Keratinocyte (primary cell): ENCODE measurements at regions not wholly inside any gene's neighbourhood (a gene's known extent, or its start where the extent isn't known, plus 50 kb on each side); places are given as distances from the start of the nearest gene placed in this dataset.

Experiments
- EZH2 ChIP-seq: IDR thresholded peaks from one replicate; pipeline ENCODE4 v1.6.1; 2012; ENCODE audit warnings: inconsistent platforms, mild to moderate bottlenecking, low read length, moderate library complexity
- TF ChIP-seq, protein P1 (sequence below), 3 experiments: IDR thresholded peaks in 1 of 3; conservative IDR thresholded peaks in 1 of 3; optimal IDR thresholded peaks in 1 of 3; 2 replicates in 2 of 3; 3 replicates in 1 of 3; pipeline versions ENCODE3 to v1.5.1; 2011; ENCODE audit warnings: low read length in 3 of 3, mild to moderate bottlenecking in 3 of 3, moderate library complexity in 2 of 3, control low read depth in 1 of 3, inconsistent platforms in 1 of 3; ENCODE audit not compliant: insufficient read depth in 2 of 3; ENCODE audit errors: extremely low read depth in 1 of 3

DNA sequence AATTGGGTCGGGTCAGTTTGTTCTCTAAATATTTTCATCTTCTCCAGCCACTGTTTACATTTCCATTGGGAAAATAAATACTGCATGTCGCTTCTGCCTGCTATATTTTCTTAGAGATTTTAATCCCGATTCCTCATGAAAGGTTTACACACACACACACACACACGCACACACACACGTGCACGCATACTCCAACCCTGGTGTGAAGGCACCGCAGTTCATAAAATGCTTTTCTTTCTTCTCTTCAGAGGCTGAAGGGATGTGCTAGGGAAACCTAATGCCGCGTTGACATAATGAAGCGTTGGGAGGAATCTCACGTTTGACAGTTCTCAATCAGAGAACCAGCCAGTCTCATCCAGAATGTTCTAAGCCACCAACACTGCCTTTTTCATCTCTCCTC is 222.9 kb upstream of the IRX3 start:
- TF ChIP-seq, protein P1, sequence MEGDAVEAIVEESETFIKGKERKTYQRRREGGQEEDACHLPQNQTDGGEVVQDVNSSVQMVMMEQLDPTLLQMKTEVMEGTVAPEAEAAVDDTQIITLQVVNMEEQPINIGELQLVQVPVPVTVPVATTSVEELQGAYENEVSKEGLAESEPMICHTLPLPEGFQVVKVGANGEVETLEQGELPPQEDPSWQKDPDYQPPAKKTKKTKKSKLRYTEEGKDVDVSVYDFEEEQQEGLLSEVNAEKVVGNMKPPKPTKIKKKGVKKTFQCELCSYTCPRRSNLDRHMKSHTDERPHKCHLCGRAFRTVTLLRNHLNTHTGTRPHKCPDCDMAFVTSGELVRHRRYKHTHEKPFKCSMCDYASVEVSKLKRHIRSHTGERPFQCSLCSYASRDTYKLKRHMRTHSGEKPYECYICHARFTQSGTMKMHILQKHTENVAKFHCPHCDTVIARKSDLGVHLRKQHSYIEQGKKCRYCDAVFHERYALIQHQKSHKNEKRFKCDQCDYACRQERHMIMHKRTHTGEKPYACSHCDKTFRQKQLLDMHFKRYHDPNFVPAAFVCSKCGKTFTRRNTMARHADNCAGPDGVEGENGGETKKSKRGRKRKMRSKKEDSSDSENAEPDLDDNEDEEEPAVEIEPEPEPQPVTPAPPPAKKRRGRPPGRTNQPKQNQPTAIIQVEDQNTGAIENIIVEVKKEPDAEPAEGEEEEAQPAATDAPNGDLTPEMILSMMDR (optimal IDR thresholded peaks at IDR 0.05 in 1 of 3, IDR thresholded peaks at IDR 0.05 in 1 of 3, conservative IDR thresholded peaks at IDR 0.05 in 1 of 3; ENCODE audit: extremely low read depth in 1 of 3, insufficient read depth in 2 of 3, low read length in 3 of 3), result no peak
- TF ChIP-seq EZH2, result no peak
